Left lung (tissue), 4 donors: ENCODE measurements at regions not wholly inside any gene's neighbourhood (a gene's known extent, or its start where the extent isn't known, plus 50 kb on each side); places are given as distances from the start of the nearest gene placed in this dataset.

Experiments used
- ATAC-seq: fragments of 200-7000 bp; cut with Tn5 transposase; one replicate; pipeline ENCODE4 v1.9.1; 2020; ENCODE audit warnings: moderate library complexity
- DNase-seq, 4 donors: peaks; one replicate each; pipeline ENCODE4 v3.0.0-alpha.2; 2013 to 2020
- H3K27ac ChIP-seq, 2 donors: fragments of 200-600 bp; sonication (generic) in 1 of 2; one replicate each; pipeline versions ENCODE4 v1.5.0 to v1.8.0; 2020 to 2021
- H3K27me3 ChIP-seq, 2 donors: fragments of 200-600 bp; sonication (generic) in 1 of 2; one replicate each; pipeline versions ENCODE4 v1.5.0 to v1.8.0; 2020 to 2021
- H3K36me3 ChIP-seq, 2 donors: fragments of 200-600 bp; sonication (generic) in 1 of 2; one replicate each; pipeline versions ENCODE4 v1.5.0 to v1.8.0; 2020 to 2021
- H3K4me1 ChIP-seq, 2 donors: fragments of 200-600 bp; one replicate each; pipeline ENCODE4 v1.8.0; 2021
- H3K4me3 ChIP-seq, 2 donors: fragments of 200-600 bp; sonication (generic) in 1 of 2; one replicate each; pipeline versions ENCODE4 v1.5.0 to v1.8.0; 2020 to 2021; ENCODE audit warnings: mild to moderate bottlenecking in 1 of 2
- H3K9me3 ChIP-seq, 2 donors: fragments of 200-600 bp; sonication (generic) in 1 of 2; one replicate each; pipeline versions ENCODE4 v1.5.0 to v1.8.0; 2020 to 2021
- CTCF ChIP-seq, 2 donors: fragments of 200-600 bp; sonication (generic) in 1 of 2; IDR thresholded peaks; one replicate each; pipeline versions ENCODE4 v1.5.0 to v1.8.0; 2021; ENCODE audit warnings: antibody characterized with exemption in 2 of 2
- intact Hi-C, 2 donors: fragments of 100-400 bp; cut with DNase I; formaldehyde crosslinking; loops; one replicate each; pipeline versions ENCODE4 v1.11.2 to v1.14.2; 2022
- donor health status: DM: no; HTN: yes; CAD: no.
- donor health status: DM: no; HTN: no; CAD: no.

- H3K9me3 ChIP-seq = no peaks in the 10 kb centered on the region
- peaks cover 18 to 41% of the 10 kb centered on the region in 2 donors for H3K4me1 ChIP-seq
- peak in 2 of 4 donors; percentile 73 to 81 for DNase-seq
- intact Hi-C loops = no loop called here
- peak overlapping the region in 1 of 2 donors; percentile 33 for H3K4me3 ChIP-seq
- peak overlapping the region; percentile 67 to 81 for H3K27ac ChIP-seq
- no peaks in the 10 kb centered on the region for H3K36me3 ChIP-seq
- peak; percentile 78 for ATAC-seq
- no peak for TF ChIP-seq CTCF (IDR thresholded peaks at IDR 0.05)
- H3K27me3 ChIP-seq = no peaks in the 10 kb centered on the region
Observed at GRCh38 chr20:50321797-50322480, 131.3 kb downstream of the CEBPB start.

- Histone ChIP-seq H3K4me3 (no peak overlapping the region), H3K27ac (no peak overlapping the region), H3K9me3 (no peaks in the 10 kb centered on the region), H3K4me1 (peaks cover 18 to 35% of the 10 kb centered on the region in 2 donors), H3K36me3 (no peaks in the 10 kb centered on the region), H3K27me3 (no peaks in the 10 kb centered on the region)
- intact Hi-C loops = no loop called here
- ATAC-seq (no peak), DNase-seq (no peak)
- no peak for TF ChIP-seq CTCF (IDR thresholded peaks at IDR 0.05)
Observed at GRCh38 chr20:50322703-50323131, 132.1 kb downstream of the CEBPB start.

GRCh38 chr20:50323209-50323608 lies 132.6 kb downstream of the CEBPB start:
- no peak for TF ChIP-seq CTCF (IDR thresholded peaks at IDR 0.05)
- Histone ChIP-seq H3K4me3 (no peak overlapping the region), H3K36me3 (no peaks in the 10 kb centered on the region), H3K27ac (no peak overlapping the region), H3K9me3 (no peaks in the 10 kb centered on the region), H3K27me3 (no peaks in the 10 kb centered on the region), H3K4me1 (peaks cover 18 to 31% of the 10 kb centered on the region in 2 donors)
- intact Hi-C loops = no loop called here
- DNase-seq (no peak), ATAC-seq (no peak)

GRCh38 chr20:50323777-50324775 lies 133.4 kb downstream of the CEBPB start:
- H3K27ac ChIP-seq = no peak overlapping the region
- intact Hi-C loops = no loop called here
- no peak for TF ChIP-seq CTCF (IDR thresholded peaks at IDR 0.05)
- H3K9me3 ChIP-seq = no peaks in the 10 kb centered on the region
- DNase-seq (no peak), ATAC-seq (no peak)
- H3K4me3 ChIP-seq = no peak overlapping the region
- no peaks in the 10 kb centered on the region for H3K36me3 ChIP-seq
- no peaks in the 10 kb centered on the region for H3K27me3 ChIP-seq
- peaks cover 18 to 29% of the 10 kb centered on the region in 2 donors for H3K4me1 ChIP-seq

GRCh38 chr20:50325215-50325614 lies 134.6 kb downstream of the CEBPB start:
- ATAC-seq = no peak
- Histone ChIP-seq H3K4me1 (peaks cover 17 to 28% of the 10 kb centered on the region in 2 donors), H3K27ac (no peak overlapping the region), H3K36me3 (no peaks in the 10 kb centered on the region), H3K9me3 (no peaks in the 10 kb centered on the region), H3K27me3 (no peaks in the 10 kb centered on the region), H3K4me3 (no peak overlapping the region)
- TF ChIP-seq CTCF (IDR thresholded peaks at IDR 0.05) = no peak
- intact Hi-C loops = no loop called here
- DNase-seq = no peak
